RWPE1 (cell line): ENCODE measurements at regions not wholly inside any gene's neighbourhood (a gene's known extent, or its start where the extent isn't known, plus 50 kb on each side); places are given as distances from the start of the nearest gene placed in this dataset.

ENCODE experiments used
- CTCF ChIA-PET: fragments of 350-600 bp; sonication (Branson Sonifier 250); formaldehyde crosslinking; extraction: SDS; loops from one replicate; lab custom pipeline; 2021; lab: Yijun Ruan, JAX
- POLR2A ChIA-PET: fragments of 400-600 bp; formaldehyde crosslinking; extraction: SDS; loops from one replicate; lab custom pipeline; 2020; ENCODE audit warnings: antibody characterized with exemption; ENCODE audit not compliant: low non-redundant PET; lab: Yijun Ruan, JAX
- DNase-seq: peaks from one replicate; pipeline ENCODE4 v3.0.0; 2012; ENCODE audit warnings: low spot score
- H3K27ac ChIP-seq: fragments of 450-650 bp; 2 replicates; pipeline ENCODE4 v1.5.1; 2017
- CTCF ChIP-seq: fragments of 450-650 bp; conservative IDR thresholded peaks from 2 replicates; pipeline ENCODE4 v1.5.1; 2017; ENCODE audit warnings: low read depth, mild to moderate bottlenecking

GRCh38 chr1:213678753-213679152, 309.0 kb upstream of the PROX1 start:
- TF ChIP-seq CTCF = no peak
- no peak for DNase-seq
- POLR2A ChIA-PET = no interaction called here
- CTCF ChIA-PET = no interaction called here
- no peak overlapping the region for H3K27ac ChIP-seq

DNA sequence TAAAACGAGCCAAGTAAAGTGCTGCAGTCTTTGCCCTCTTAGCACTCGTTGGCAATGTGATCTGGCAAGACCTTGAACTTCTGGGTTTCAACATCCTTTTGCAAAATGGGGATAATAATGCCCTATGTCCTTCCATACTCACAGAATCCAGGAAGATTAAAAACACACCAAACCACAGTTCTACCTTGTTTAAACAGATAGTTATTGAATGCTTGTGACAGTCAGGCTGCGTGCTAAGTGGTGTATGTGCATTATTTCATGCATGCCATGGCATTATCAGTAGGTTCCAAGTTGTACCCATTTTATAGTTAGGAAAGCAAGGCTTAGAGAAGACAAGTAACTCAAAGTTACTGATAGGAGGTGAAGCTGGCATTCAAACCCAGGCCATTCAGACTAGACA, 308.6 kb upstream of the PROX1 start:
- ChIA-PET POLR2A (no interaction called here), CTCF (no interaction called here)
- DNase-seq = no peak

DNA sequence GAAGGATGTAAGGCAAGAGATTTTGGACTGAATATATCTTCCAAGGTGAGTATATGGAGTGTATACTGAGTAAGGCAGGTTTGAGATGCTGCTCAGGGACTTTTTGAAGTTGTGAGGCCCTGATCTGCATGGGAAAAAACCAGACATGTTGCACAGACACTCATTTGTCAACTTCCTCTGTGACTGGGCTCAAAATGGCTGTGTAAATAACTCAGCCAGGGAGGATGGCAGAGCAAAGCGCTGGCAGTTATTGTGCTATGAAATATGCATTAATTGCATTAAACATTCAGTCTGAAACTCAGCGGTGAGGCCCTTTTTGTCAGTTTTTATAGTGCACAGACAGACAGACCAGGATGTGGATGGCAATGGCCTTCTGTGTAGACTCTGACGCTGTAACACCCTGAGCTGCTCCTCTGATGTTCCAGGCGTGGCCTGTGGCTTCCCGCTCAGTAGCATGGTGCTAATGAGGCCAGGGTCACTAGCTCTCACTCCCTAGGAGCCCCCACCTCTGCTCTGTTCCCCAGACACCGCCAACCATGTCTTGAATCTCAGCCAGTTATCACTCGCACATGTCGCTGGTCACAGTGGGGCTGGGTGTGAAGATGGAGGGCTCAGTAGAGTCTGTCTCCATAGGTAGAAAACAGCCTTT, 307.0 kb upstream of the PROX1 start:
- CTCF ChIA-PET = no interaction called here
- H3K27ac ChIP-seq = no peak overlapping the region
- TF ChIP-seq CTCF = no peak
- no peak for DNase-seq
- POLR2A ChIA-PET = no interaction called here

More for the DNA sequence above, 308.6 kb upstream of the PROX1 start:
- TF ChIP-seq CTCF = no peak
- H3K27ac ChIP-seq = no peak overlapping the region

DNA sequence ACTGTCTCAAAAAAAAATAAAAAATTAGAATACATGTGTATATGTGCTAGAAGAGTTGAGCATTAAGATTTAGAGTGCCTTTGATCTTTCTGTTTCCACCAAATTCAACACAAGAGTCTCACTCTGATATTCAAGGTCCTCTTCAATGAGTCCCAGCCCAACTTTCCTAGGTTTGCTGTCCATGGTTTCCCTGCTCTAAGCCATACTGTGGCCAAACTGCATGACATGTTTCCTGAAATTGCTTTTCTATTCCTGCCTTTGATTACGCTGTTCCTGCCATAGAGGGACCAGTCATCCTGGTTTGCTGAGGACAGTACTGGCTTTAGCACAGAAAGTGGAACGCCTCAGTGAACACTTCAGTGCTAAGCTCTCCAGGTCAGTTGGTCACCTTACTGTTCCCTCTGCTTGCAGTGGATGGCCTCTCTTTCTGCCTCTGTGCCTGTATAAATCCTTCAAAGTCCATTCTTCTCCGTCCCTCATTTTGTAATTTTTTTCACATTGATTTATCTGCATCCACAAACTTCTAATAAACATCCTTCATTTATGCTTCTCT, 305.9 kb upstream of the PROX1 start:
- H3K27ac ChIP-seq = no peak overlapping the region
- TF ChIP-seq CTCF = no peak
- POLR2A ChIA-PET = no interaction called here
- CTCF ChIA-PET = no interaction called here
- DNase-seq = no peak

DNA sequence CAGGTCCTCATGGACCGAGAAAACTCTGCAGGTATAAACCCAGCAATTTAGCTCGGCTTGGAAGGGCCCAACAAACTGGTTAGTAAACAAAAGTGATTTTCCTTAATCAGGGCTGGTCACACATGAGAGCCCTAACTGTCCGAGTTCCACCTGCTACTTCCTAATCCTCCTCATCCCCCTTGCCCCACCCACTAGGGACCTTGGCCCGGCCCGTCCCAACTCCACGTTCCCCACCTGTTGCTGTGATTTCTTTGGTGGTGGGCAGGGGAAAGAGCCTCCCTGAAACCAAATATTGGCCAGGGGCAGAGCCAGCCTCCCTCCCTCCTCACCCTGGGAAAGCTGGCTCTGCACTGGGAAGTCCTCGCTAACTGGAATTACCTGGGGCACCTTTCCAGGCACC, 304.2 kb upstream of the PROX1 start:
- DNase-seq = no peak
- ChIA-PET POLR2A (no interaction called here), CTCF (no interaction called here)
- H3K27ac ChIP-seq = no peak overlapping the region
- TF ChIP-seq CTCF = no peak

DNA sequence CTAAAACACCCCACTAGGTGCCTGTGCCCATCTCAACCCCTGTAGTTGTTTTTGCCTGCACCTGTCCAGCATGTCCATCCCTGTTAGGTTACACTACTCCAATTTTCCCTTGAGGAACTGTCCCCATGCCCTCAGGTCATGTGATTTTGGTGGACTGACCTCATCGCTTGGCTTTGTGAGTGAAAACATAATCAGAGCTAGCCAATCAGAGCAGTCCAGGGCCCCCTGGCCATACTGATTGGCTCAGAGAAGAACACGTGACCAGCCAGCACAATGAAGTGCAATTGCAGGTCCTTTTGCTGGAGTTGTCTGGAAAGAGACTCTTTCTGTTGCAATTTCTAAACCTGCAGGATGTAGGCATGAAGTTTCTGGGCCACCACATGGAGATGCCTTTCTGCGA, 303.3 kb upstream of the PROX1 start:
- ChIA-PET CTCF (no interaction called here), POLR2A (no interaction called here)
- no peak for TF ChIP-seq CTCF
- no peak overlapping the region for H3K27ac ChIP-seq
- no peak for DNase-seq
